HG02610 (cell line): ENCODE measurements at regions not wholly inside any gene's neighbourhood (a gene's known extent, or its start where the extent isn't known, plus 50 kb on each side); places are given as distances from the start of the nearest gene placed in this dataset.

Experiments
- ATAC-seq: cut with Tn5 transposase; IDR thresholded peaks from one replicate; pipeline ENCODE4 v1.9.1; 2021; ENCODE audit warnings: mild to moderate bottlenecking, moderate library complexity; ENCODE audit not compliant: unreplicated experiment

- ATAC-seq: no peak
These were observed 109.0 kb upstream of the STARD3NL start for GRCh38 chr7:38069052-38069451.

GRCh38 chr7:38070718-38071117 lies 107.3 kb upstream of the STARD3NL start:
- ATAC-seq: no peak

GRCh38 chr7:38086857-38087256 lies 91.2 kb upstream of the STARD3NL start:
- ATAC-seq: no peak

- ATAC-seq: no peak
These were observed 75.5 kb upstream of the STARD3NL start for GRCh38 chr7:38102507-38102906.

GRCh38 chr7:38105874-38106483 lies 72.1 kb upstream of the STARD3NL start:
- ATAC-seq: no peak

- ATAC-seq: peak; percentile 81
These were observed 70.6 kb upstream of the STARD3NL start for GRCh38 chr7:38107486-38107893.

- ATAC-seq: no peak
These were observed 66.0 kb upstream of the STARD3NL start for GRCh38 chr7:38112075-38112474.

GRCh38 chr7:38120076-38120475 lies 58.0 kb upstream of the STARD3NL start:
- no peak for ATAC-seq

- no peak for ATAC-seq
These were observed 55.5 kb upstream of the STARD3NL start for GRCh38 chr7:38122501-38122900.

- ATAC-seq: no peak
These were observed 54.6 kb upstream of the STARD3NL start for GRCh38 chr7:38123494-38123893.

GRCh38 chr7:38127216-38128207 lies 50.5 kb upstream of the STARD3NL start:
- no peak for ATAC-seq
